Type B pancreatic cell (in vitro differentiated cells): ENCODE measurements at regions not wholly inside any gene's neighbourhood (a gene's known extent, or its start where the extent isn't known, plus 50 kb on each side); places are given as distances from the start of the nearest gene placed in this dataset.

ENCODE experiments used
- DNase-seq: peaks from one replicate; pipeline ENCODE4 v3.0.0; 2021; ENCODE audit warnings: mixed read lengths; ENCODE audit not compliant: unreplicated experiment; ENCODE audit errors: extremely low spot score
- H3K27ac Mint-ChIP-seq: 2 replicates; pipeline ENCODE4 v1.8.0; 2021; ENCODE audit warnings: mild to moderate bottlenecking, mixed read lengths
- H3K27me3 Mint-ChIP-seq: 2 replicates; pipeline ENCODE4 v1.8.0; 2021; ENCODE audit warnings: mixed read lengths
- H3K36me3 Mint-ChIP-seq: 2 replicates; pipeline ENCODE4 v1.8.0; 2021; ENCODE audit warnings: mixed read lengths
- H3K4me1 Mint-ChIP-seq: one replicate; pipeline ENCODE4 v1.8.0; 2021; ENCODE audit warnings: mixed read lengths; ENCODE audit not compliant: unreplicated experiment
- H3K4me3 Mint-ChIP-seq: 2 replicates; pipeline ENCODE4 v1.8.0; 2021; ENCODE audit warnings: mild to moderate bottlenecking, mixed read lengths
- H3K9me3 Mint-ChIP-seq: 2 replicates; pipeline ENCODE4 v1.8.0; 2021; ENCODE audit warnings: mixed read lengths
- TF ChIP-seq, protein P1 (sequence below): fragments of 200-600 bp; sonication (generic); conservative IDR thresholded peaks from 2 replicates; pipeline ENCODE4 v1.5.0; 2021; ENCODE audit warnings: antibody characterized with exemption, mild to moderate bottlenecking

DNA sequence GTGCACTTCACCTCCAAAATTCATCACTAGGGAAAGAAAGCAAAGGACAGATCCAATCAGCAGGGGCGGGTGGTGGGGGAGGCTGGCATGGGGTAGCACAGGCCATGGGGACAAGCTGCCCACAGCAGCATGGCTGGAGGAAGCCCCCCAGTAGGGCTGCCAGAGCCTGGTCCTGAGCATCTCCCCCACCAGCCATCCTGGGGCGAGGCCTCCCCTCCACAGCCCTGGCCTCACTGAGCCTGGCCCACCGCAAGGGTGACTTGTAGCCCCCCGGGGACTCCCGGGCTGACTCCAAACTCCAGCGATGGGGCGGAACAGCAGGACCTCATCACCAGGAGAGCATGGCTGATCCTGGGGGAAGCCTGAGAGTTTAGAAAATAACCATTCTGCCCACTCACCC lies 92.4 kb upstream of the TCERG1L start:
- H3K4me3 Mint-ChIP-seq = no peak overlapping the region
- no peak for DNase-seq
- peak overlapping the region; percentile 61 for H3K27ac Mint-ChIP-seq
- peaks cover 13% of the 10 kb centered on the region for H3K4me1 Mint-ChIP-seq
- TF ChIP-seq, protein P1, sequence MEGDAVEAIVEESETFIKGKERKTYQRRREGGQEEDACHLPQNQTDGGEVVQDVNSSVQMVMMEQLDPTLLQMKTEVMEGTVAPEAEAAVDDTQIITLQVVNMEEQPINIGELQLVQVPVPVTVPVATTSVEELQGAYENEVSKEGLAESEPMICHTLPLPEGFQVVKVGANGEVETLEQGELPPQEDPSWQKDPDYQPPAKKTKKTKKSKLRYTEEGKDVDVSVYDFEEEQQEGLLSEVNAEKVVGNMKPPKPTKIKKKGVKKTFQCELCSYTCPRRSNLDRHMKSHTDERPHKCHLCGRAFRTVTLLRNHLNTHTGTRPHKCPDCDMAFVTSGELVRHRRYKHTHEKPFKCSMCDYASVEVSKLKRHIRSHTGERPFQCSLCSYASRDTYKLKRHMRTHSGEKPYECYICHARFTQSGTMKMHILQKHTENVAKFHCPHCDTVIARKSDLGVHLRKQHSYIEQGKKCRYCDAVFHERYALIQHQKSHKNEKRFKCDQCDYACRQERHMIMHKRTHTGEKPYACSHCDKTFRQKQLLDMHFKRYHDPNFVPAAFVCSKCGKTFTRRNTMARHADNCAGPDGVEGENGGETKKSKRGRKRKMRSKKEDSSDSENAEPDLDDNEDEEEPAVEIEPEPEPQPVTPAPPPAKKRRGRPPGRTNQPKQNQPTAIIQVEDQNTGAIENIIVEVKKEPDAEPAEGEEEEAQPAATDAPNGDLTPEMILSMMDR = no peak
- peaks cover 29% of the 10 kb centered on the region for H3K27me3 Mint-ChIP-seq
- no peaks in the 10 kb centered on the region for H3K36me3 Mint-ChIP-seq
- no peaks in the 10 kb centered on the region for H3K9me3 Mint-ChIP-seq

DNA sequence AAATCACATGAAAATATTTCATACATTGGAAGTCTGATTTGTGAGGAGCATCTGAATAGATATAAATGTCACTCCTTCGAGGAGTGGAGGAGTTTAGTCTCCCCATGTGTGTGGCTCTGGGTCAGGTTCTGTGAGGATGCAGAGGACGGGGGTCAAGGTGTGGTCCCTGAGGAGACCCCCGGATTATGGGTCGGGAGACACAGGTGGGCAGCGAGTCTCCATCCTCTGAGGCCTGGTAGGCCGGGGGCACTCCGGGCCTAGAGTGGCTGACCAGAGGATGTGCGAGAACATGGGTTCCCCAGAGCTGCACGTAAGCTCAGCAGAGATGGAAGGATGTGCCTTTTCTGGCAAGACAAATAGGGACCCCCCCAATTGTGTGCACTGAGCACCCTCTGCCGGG lies 93.4 kb upstream of the TCERG1L start:
- Mint-ChIP-seq H3K9me3 (no peaks in the 10 kb centered on the region), H3K27ac (no peak overlapping the region), H3K27me3 (peaks cover 27% of the 10 kb centered on the region), H3K4me1 (peaks cover 11% of the 10 kb centered on the region), H3K36me3 (no peaks in the 10 kb centered on the region), H3K4me3 (no peak overlapping the region)
- TF ChIP-seq, protein P1 = no peak
- DNase-seq = no peak

DNA sequence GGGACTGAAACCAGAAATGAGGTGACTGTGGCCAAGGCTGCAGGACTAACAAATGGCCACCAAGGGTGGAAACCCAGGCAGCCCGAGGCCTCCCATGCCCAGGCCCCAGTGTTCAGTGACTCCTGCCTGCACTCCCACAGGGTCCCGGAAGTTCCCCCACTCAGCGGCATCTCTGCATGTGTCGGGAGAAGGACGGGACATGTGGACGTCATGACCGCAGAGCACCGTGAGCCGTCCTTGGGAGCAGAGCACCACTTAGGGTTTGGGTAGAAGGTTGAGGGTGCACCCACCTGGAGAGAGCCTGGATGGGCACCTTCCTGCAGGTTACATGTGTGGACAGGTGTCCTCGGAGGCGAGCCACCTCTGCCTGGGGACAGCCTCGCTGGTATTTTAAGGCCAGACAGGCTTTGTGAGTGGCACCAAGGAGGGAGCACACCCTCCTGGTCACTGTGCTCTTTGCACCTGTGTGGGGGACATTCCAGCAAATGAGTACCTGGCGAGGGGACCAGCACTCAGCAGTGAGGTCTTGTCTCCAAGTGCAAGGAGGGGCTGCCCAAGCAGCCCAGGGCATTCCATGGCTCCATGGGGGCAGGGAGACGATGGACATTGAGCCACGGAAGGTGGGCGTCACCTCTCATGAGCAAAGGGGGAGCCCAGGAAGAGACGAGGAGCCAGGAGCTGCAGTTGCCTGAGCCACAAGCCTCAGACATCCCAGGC lies 95.3 kb upstream of the TCERG1L start:
- H3K27ac Mint-ChIP-seq = no peak overlapping the region
- TF ChIP-seq, protein P1 = no peak
- H3K36me3 Mint-ChIP-seq = no peaks in the 10 kb centered on the region
- H3K4me1 Mint-ChIP-seq = peaks cover 7% of the 10 kb centered on the region
- H3K9me3 Mint-ChIP-seq = no peaks in the 10 kb centered on the region
- no peak for DNase-seq
- H3K4me3 Mint-ChIP-seq = no peak overlapping the region
- H3K27me3 Mint-ChIP-seq = peaks cover 25% of the 10 kb centered on the region

DNA sequence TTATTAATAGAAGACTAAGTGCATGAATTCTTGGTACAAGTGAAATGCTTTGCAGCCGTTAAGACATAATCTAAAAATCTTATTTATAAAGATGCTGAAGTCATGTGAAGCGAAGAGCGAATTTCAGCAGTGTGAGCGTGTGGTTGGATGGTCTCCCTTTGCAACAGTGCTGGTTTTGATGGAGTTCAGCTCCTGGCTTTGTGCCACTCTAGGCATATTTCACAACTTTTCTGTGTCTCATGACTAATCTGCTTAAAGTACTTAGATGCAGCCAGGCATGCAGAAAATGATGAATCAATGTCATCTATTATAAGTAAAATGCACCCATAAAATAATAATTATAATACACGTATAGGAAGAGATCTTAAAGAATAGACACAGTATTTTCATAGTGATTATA lies 107.2 kb upstream of the TCERG1L start:
- H3K9me3 Mint-ChIP-seq = no peaks in the 10 kb centered on the region
- H3K27me3 Mint-ChIP-seq = peaks cover 10% of the 10 kb centered on the region
- DNase-seq = no peak
- no peak overlapping the region for H3K27ac Mint-ChIP-seq
- TF ChIP-seq, protein P1 = no peak
- no peak overlapping the region for H3K4me3 Mint-ChIP-seq
- H3K4me1 Mint-ChIP-seq = no peaks in the 10 kb centered on the region
- no peaks in the 10 kb centered on the region for H3K36me3 Mint-ChIP-seq

DNA sequence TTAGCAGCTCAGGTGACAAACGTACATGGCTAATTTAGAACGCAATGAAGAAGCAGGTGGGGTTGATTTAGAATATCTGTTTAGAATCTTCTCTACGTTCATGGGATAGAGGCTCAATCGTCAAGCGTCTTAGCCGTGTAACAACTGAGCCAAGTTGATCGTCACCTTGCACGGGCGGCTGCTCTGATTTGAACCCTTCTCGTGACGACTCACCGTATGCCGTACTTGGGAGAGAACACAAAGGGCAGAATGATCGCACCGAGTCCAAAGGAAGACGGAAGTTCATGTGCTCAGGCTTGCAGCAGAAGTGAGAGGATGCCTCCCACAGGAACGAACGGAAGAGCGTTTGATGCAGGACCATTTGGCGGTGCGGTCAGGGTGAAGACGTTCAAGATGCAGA lies 108.3 kb upstream of the TCERG1L start:
- no peaks in the 10 kb centered on the region for H3K9me3 Mint-ChIP-seq
- H3K4me1 Mint-ChIP-seq = no peaks in the 10 kb centered on the region
- no peaks in the 10 kb centered on the region for H3K36me3 Mint-ChIP-seq
- no peak for DNase-seq
- H3K4me3 Mint-ChIP-seq = no peak overlapping the region
- no peak overlapping the region for H3K27ac Mint-ChIP-seq
- H3K27me3 Mint-ChIP-seq = peaks cover 14% of the 10 kb centered on the region
- TF ChIP-seq, protein P1 = no peak
